HAP-1 (cell line): ENCODE measurements at regions not wholly inside any gene's neighbourhood (a gene's known extent, or its start where the extent isn't known, plus 50 kb on each side); places are given as distances from the start of the nearest gene placed in this dataset.

Experiments
- DNase-seq, 2 experiments: peaks; one replicate each; pipeline ENCODE4 v3.0.0-alpha.2; 2016 to 2020; ENCODE audit warnings: low spot score in 2 of 2
- H3K27me3 ChIP-seq: fragments of 250-450 bp; sonication (Bioruptor Pico); 2 replicates; pipeline ENCODE4 v1.5.1; 2020; ENCODE audit warnings: low read depth, mild to moderate bottlenecking, moderate library complexity
- H3K36me3 ChIP-seq: fragments of 250-450 bp; sonication (Bioruptor Pico); replicated peaks from 2 replicates; pipeline ENCODE4 v1.5.1; 2020; ENCODE audit warnings: mild to moderate bottlenecking
- H3K4me1 ChIP-seq: fragments of 250-450 bp; sonication (Bioruptor Pico); 2 replicates; pipeline ENCODE4 v1.5.1; 2020; ENCODE audit warnings: mild to moderate bottlenecking
- H3K4me3 ChIP-seq: fragments of 250-450 bp; sonication (Bioruptor Pico); 2 replicates; pipeline ENCODE4 v1.5.1; 2020; ENCODE audit warnings: mild to moderate bottlenecking, moderate library complexity
- H3K9me3 ChIP-seq: fragments of 250-450 bp; sonication (Bioruptor Pico); 2 replicates; pipeline ENCODE4 v1.5.1; 2020; ENCODE audit warnings: mild to moderate bottlenecking, moderate library complexity
- in situ Hi-C: fragments of 300-500 bp; cut with MboI; formaldehyde crosslinking; loops from 3 replicates; pipeline ENCODE4 v1.14.3; 2020; ENCODE audit warnings: low sequenced_read_pairs, inconsistent platforms, mixed read lengths

- in situ Hi-C loops = no loop called here
- no peaks in the 10 kb centered on the region for H3K4me1 ChIP-seq
Observed at GRCh38 chr14:84247693-84248092, 1282.3 kb upstream of the FLRT2 start.

GRCh38 chr14:84250893-84251292, 1279.1 kb upstream of the FLRT2 start:
- Histone ChIP-seq H3K4me1 (peaks cover 20% of the 10 kb centered on the region), H3K27me3 (no peaks in the 10 kb centered on the region), H3K36me3 (no peaks in the 10 kb centered on the region), H3K9me3 (no peaks in the 10 kb centered on the region), H3K4me3 (no peak overlapping the region)
- no peak for DNase-seq
- in situ Hi-C loops = no loop called here

More at GRCh38 chr14:84247693-84248092, 1282.3 kb upstream of the FLRT2 start:
- Histone ChIP-seq H3K4me3 (no peak overlapping the region), H3K9me3 (no peaks in the 10 kb centered on the region), H3K27me3 (no peaks in the 10 kb centered on the region), H3K36me3 (no peaks in the 10 kb centered on the region)
- DNase-seq = no peak

- Histone ChIP-seq H3K4me3 (no peak overlapping the region), H3K36me3 (no peaks in the 10 kb centered on the region), H3K9me3 (no peaks in the 10 kb centered on the region), H3K4me1 (peaks cover 20% of the 10 kb centered on the region), H3K27me3 (no peaks in the 10 kb centered on the region)
- in situ Hi-C loops = no loop called here
- DNase-seq = no peak
Observed at GRCh38 chr14:84251411-84252115, 1278.4 kb upstream of the FLRT2 start.

GRCh38 chr14:84252706-84253105, 1277.2 kb upstream of the FLRT2 start:
- Histone ChIP-seq H3K4me3 (no peak overlapping the region), H3K27me3 (no peaks in the 10 kb centered on the region), H3K36me3 (no peaks in the 10 kb centered on the region), H3K4me1 (peaks cover 20% of the 10 kb centered on the region), H3K9me3 (no peaks in the 10 kb centered on the region)
- in situ Hi-C loops = no loop called here
- no peak for DNase-seq

GRCh38 chr14:84253326-84253725, 1276.6 kb upstream of the FLRT2 start:
- in situ Hi-C loops = no loop called here
- no peak overlapping the region for H3K4me3 ChIP-seq
- no peak for DNase-seq

GRCh38 chr14:84254290-84254689, 1275.7 kb upstream of the FLRT2 start:
- no peaks in the 10 kb centered on the region for H3K9me3 ChIP-seq
- no peaks in the 10 kb centered on the region for H3K27me3 ChIP-seq
- no peaks in the 10 kb centered on the region for H3K36me3 ChIP-seq
- peak; percentile 84 to 95 for DNase-seq
- in situ Hi-C loops = no loop called here
- H3K4me1 ChIP-seq = peaks cover 20% of the 10 kb centered on the region
- H3K4me3 ChIP-seq = no peak overlapping the region

More at GRCh38 chr14:84253326-84253725, 1276.6 kb upstream of the FLRT2 start:
- Histone ChIP-seq H3K36me3 (no peaks in the 10 kb centered on the region), H3K27me3 (no peaks in the 10 kb centered on the region), H3K9me3 (no peaks in the 10 kb centered on the region), H3K4me1 (peaks cover 20% of the 10 kb centered on the region)

GRCh38 chr14:84262932-84263331, 1267.0 kb upstream of the FLRT2 start:
- Histone ChIP-seq H3K9me3 (no peaks in the 10 kb centered on the region), H3K4me1 (no peaks in the 10 kb centered on the region; the same call in 1 of the 2 replicates), H3K4me3 (no peak overlapping the region), H3K36me3 (no peaks in the 10 kb centered on the region), H3K27me3 (no peaks in the 10 kb centered on the region)
- no peak for DNase-seq
- in situ Hi-C loops = no loop called here

- Histone ChIP-seq H3K4me1 (no peaks in the 10 kb centered on the region), H3K4me3 (no peak overlapping the region), H3K36me3 (no peaks in the 10 kb centered on the region), H3K9me3 (no peaks in the 10 kb centered on the region), H3K27me3 (no peaks in the 10 kb centered on the region)
- in situ Hi-C loops = no loop called here
- no peak for DNase-seq
Observed at GRCh38 chr14:84272290-84272721, 1257.6 kb upstream of the FLRT2 start.

GRCh38 chr14:84273181-84273580, 1256.8 kb upstream of the FLRT2 start:
- no peak for DNase-seq
- in situ Hi-C loops = no loop called here
- Histone ChIP-seq H3K4me1 (no peaks in the 10 kb centered on the region), H3K27me3 (no peaks in the 10 kb centered on the region), H3K36me3 (no peaks in the 10 kb centered on the region), H3K4me3 (no peak overlapping the region), H3K9me3 (no peaks in the 10 kb centered on the region)

- no peaks in the 10 kb centered on the region for H3K27me3 ChIP-seq
- DNase-seq = no peak
- H3K4me3 ChIP-seq = no peak overlapping the region
- no peaks in the 10 kb centered on the region for H3K36me3 ChIP-seq
- H3K9me3 ChIP-seq = no peaks in the 10 kb centered on the region
- in situ Hi-C loops = no loop called here
- H3K4me1 ChIP-seq = no peaks in the 10 kb centered on the region
Observed at GRCh38 chr14:84282618-84283017, 1247.3 kb upstream of the FLRT2 start.

GRCh38 chr14:84288781-84289180, 1241.2 kb upstream of the FLRT2 start:
- Histone ChIP-seq H3K36me3 (no peaks in the 10 kb centered on the region), H3K4me1 (no peaks in the 10 kb centered on the region), H3K4me3 (no peak overlapping the region), H3K27me3 (no peaks in the 10 kb centered on the region), H3K9me3 (no peaks in the 10 kb centered on the region)
- in situ Hi-C loops = no loop called here
- DNase-seq = no peak

- Histone ChIP-seq H3K36me3 (no peaks in the 10 kb centered on the region), H3K4me1 (no peaks in the 10 kb centered on the region), H3K27me3 (no peaks in the 10 kb centered on the region), H3K4me3 (no peak overlapping the region), H3K9me3 (peaks cover 2% of the 10 kb centered on the region; the same call in 1 of the 2 replicates)
- in situ Hi-C loops = no loop called here
- DNase-seq = no peak
Observed at GRCh38 chr14:84298663-84299195, 1231.2 kb upstream of the FLRT2 start.

- Histone ChIP-seq H3K4me3 (no peak overlapping the region), H3K4me1 (no peaks in the 10 kb centered on the region), H3K27me3 (no peaks in the 10 kb centered on the region), H3K9me3 (peaks cover 6% of the 10 kb centered on the region), H3K36me3 (no peaks in the 10 kb centered on the region)
- DNase-seq = no peak
- in situ Hi-C loops = no loop called here
Observed at GRCh38 chr14:84303140-84303539, 1226.8 kb upstream of the FLRT2 start.

- Histone ChIP-seq H3K27me3 (no peaks in the 10 kb centered on the region), H3K36me3 (no peaks in the 10 kb centered on the region), H3K4me3 (no peak overlapping the region), H3K4me1 (no peaks in the 10 kb centered on the region), H3K9me3 (no peaks in the 10 kb centered on the region)
- no peak for DNase-seq
- in situ Hi-C loops = no loop called here
Observed at GRCh38 chr14:84312551-84312950, 1217.4 kb upstream of the FLRT2 start.
